HL-60 (cell line): ENCODE measurements at regions not wholly inside any gene's neighbourhood (a gene's known extent, or its start where the extent isn't known, plus 50 kb on each side); places are given as distances from the start of the nearest gene placed in this dataset.

Experiments used
- CTCF ChIP-seq: IDR thresholded peaks from one replicate; pipeline ENCODE4 v1.5.1; 2011; ENCODE audit warnings: low read length, control low read depth, inconsistent platforms; ENCODE audit not compliant: insufficient read depth
- GABPA ChIP-seq: IDR thresholded peaks from 2 replicates; pipeline ENCODE4 v1.6.1; 2012; ENCODE audit warnings: low read depth
- REST ChIP-seq: IDR thresholded peaks from 2 replicates; pipeline ENCODE4 v1.6.1; 2012; ENCODE audit warnings: low read depth; ENCODE audit not compliant: insufficient replicate concordance
- SPI1 ChIP-seq: IDR thresholded peaks from 2 replicates; pipeline ENCODE4 v1.6.1; 2012; ENCODE audit warnings: low read depth, mild to moderate bottlenecking, borderline replicate concordance

GRCh38 chr18:11271954-11272353, 122.6 kb upstream of the PIEZO2 start:
- TF ChIP-seq CTCF (no peak), GABPA (no peak), SPI1 (peak; percentile 68; the same call in 1 of the 2 replicates), REST (no peak)
